ENCODE measurements at regions not wholly inside any gene's neighbourhood (a gene's known extent, or its start where the extent isn't known, plus 50 kb on each side); places are given as distances from the start of the nearest gene placed in this dataset.
A peak's percentile ranks its signal among the peaks of the same experiment; 100 is the strongest.

GRCh38 chr13:106105153-106105552 is 430.3 kb downstream of the EFNB2 start:
- Histone ChIP-seq H3K4me2 (ENCODE audit: low read length) (peak overlapping the region; percentile 83), H3K36me3 (ENCODE audit: low read depth, low read length) (no peaks in the 10 kb centered on the region), H3K9me3 (ENCODE audit: low read length) (no peaks in the 10 kb centered on the region), H3K27me3 (ENCODE audit: low read length) (no peaks in the 10 kb centered on the region), H2AFZ (ENCODE audit: low read length) (no peak overlapping the region), H3K4me3 (ENCODE audit: low read length) (no peak overlapping the region), H3K27ac (ENCODE audit: low read length) (peak overlapping the region; percentile 100), H3K4me1 (ENCODE audit: insufficient read depth, low read length) (peaks cover 71% of the 10 kb centered on the region), H3K9me2 (replicated peaks; ENCODE audit: low read length) (no peaks in the 10 kb centered on the region), H3K9ac (ENCODE audit: low read length) (peak overlapping the region; percentile 87), H4K20me1 (ENCODE audit: low read length) (no peaks in the 10 kb centered on the region), H3F3A (ENCODE audit: low read length, unreplicated experiment) (peaks cover 7% of the 10 kb centered on the region), H3K79me2 (ENCODE audit: low read length) (no peaks in the 10 kb centered on the region)
- ChIA-PET CTCF (no interaction called here), POLR2A (ENCODE audit: unreplicated experiment) (interaction anchor here (0.7 kb wide), 1 partner anchor 1342 kb away, joined by 6 read pairs; no protein-coding TSS in a partner anchor)
- ATAC-seq (no peak), DNase-seq (peak; percentile 32)
- intact Hi-C loops (cut with micrococcal nuclease), result loop anchor here (10.0 kb wide), 1 partner anchor 290 kb away; no protein-coding TSS in a partner anchor
- BruUV-seq (replicated peaks), result no TSS peak
- TF ChIP-seq EZH2 (IDR thresholded peaks at IDR 0.05; ENCODE audit: low read length, unreplicated experiment), result no peak
- TF ChIP-seq CTCF (conservative IDR thresholded peaks at IDR 0.05; ENCODE audit: low read depth, low read length), result no peak
- TF ChIP-seq EZH2phosphoT487 (IDR thresholded peaks at IDR 0.05; ENCODE audit: borderline replicate concordance, low read length), result no peak

- peak overlapping the region; percentile 87 for H3K9ac ChIP-seq (ENCODE audit: low read length)
- TF ChIP-seq EZH2 (IDR thresholded peaks at IDR 0.05; ENCODE audit: low read length, unreplicated experiment) (no peak), EZH2phosphoT487 (IDR thresholded peaks at IDR 0.05; ENCODE audit: borderline replicate concordance, low read length) (no peak), CTCF (conservative IDR thresholded peaks at IDR 0.05; ENCODE audit: low read depth, low read length) (no peak)
- H3K27me3 ChIP-seq (ENCODE audit: low read length), result no peaks in the 10 kb centered on the region
- peak overlapping the region; percentile 100 for H3K27ac ChIP-seq (ENCODE audit: low read length)
- H3K36me3 ChIP-seq (ENCODE audit: low read depth, low read length), result no peaks in the 10 kb centered on the region
- H2AFZ ChIP-seq (ENCODE audit: low read length), result no peak overlapping the region
- DNase-seq, result peak; percentile 91
- ChIA-PET CTCF (no interaction called here), POLR2A (ENCODE audit: unreplicated experiment) (interaction anchor here (0.6 kb wide), 1 partner anchor 40 kb away, joined by 4 read pairs; no protein-coding TSS in a partner anchor)
- no peaks in the 10 kb centered on the region for H3K9me2 ChIP-seq (replicated peaks; ENCODE audit: low read length)
- H3K4me2 ChIP-seq (ENCODE audit: low read length), result peak overlapping the region; percentile 83
- BruUV-seq (replicated peaks), result no TSS peak
- intact Hi-C loops (cut with micrococcal nuclease), result loop anchor here (1.0 to 10.0 kb wide), 3 partner anchors 17 to 290 kb away; no protein-coding TSS in a partner anchor
- no peaks in the 10 kb centered on the region for H3K9me3 ChIP-seq (ENCODE audit: low read length)
- H3K4me1 ChIP-seq (ENCODE audit: insufficient read depth, low read length), result peaks cover 71% of the 10 kb centered on the region
- no peaks in the 10 kb centered on the region for H3K79me2 ChIP-seq (ENCODE audit: low read length)
- H4K20me1 ChIP-seq (ENCODE audit: low read length), result no peaks in the 10 kb centered on the region
- peak; percentile 75 for ATAC-seq
- peak overlapping the region; percentile 46; the same call in 1 of the 2 replicates for H3K4me3 ChIP-seq (ENCODE audit: low read length)
- H3F3A ChIP-seq (ENCODE audit: low read length, unreplicated experiment), result peaks cover 7% of the 10 kb centered on the region
These were observed 431.1 kb downstream of the EFNB2 start for GRCh38 chr13:106104281-106104901.

GRCh38 chr13:106103779-106104178 is 431.7 kb downstream of the EFNB2 start:
- Histone ChIP-seq H3K79me2 (ENCODE audit: low read length) (no peaks in the 10 kb centered on the region), H3K9me3 (ENCODE audit: low read length) (no peaks in the 10 kb centered on the region), H3K36me3 (ENCODE audit: low read depth, low read length) (no peaks in the 10 kb centered on the region), H3K4me2 (ENCODE audit: low read length) (peak overlapping the region; percentile 83), H3K4me1 (ENCODE audit: insufficient read depth, low read length) (peaks cover 66% of the 10 kb centered on the region), H3K9ac (ENCODE audit: low read length) (peak overlapping the region; percentile 87), H4K20me1 (ENCODE audit: low read length) (no peaks in the 10 kb centered on the region), H2AFZ (ENCODE audit: low read length) (no peak overlapping the region), H3K4me3 (ENCODE audit: low read length) (peak overlapping the region; percentile 46; the same call in 1 of the 2 replicates), H3K27me3 (ENCODE audit: low read length) (no peaks in the 10 kb centered on the region), H3K9me2 (replicated peaks; ENCODE audit: low read length) (no peaks in the 10 kb centered on the region), H3K27ac (ENCODE audit: low read length) (peak overlapping the region; percentile 100), H3F3A (ENCODE audit: low read length, unreplicated experiment) (peaks cover 7% of the 10 kb centered on the region)
- DNase-seq, result peak; percentile 83
- CTCF ChIA-PET, result no interaction called here
- intact Hi-C loops (cut with micrococcal nuclease), result loop anchor here (1.0 to 10.0 kb wide), 3 partner anchors 18 to 289 kb away; no protein-coding TSS in a partner anchor
- no peak for TF ChIP-seq EZH2 (IDR thresholded peaks at IDR 0.05; ENCODE audit: low read length, unreplicated experiment)
- no peak for TF ChIP-seq EZH2phosphoT487 (IDR thresholded peaks at IDR 0.05; ENCODE audit: borderline replicate concordance, low read length)
- TF ChIP-seq CTCF (conservative IDR thresholded peaks at IDR 0.05; ENCODE audit: low read depth, low read length), result no peak
- BruUV-seq (replicated peaks), result no TSS peak
- ATAC-seq, result peak; percentile 49
- POLR2A ChIA-PET (ENCODE audit: unreplicated experiment), result interaction anchor here (0.6 kb wide), 2 partner anchors 41 to 1042 kb away, joined by 3 to 4 read pairs; no protein-coding TSS in a partner anchor
